OCI-LY1 (cell line): ENCODE measurements at regions not wholly inside any gene's neighbourhood (a gene's known extent, or its start where the extent isn't known, plus 50 kb on each side); places are given as distances from the start of the nearest gene placed in this dataset.

Experiments used
- H2AFZ ChIP-seq: fragments of 200-600 bp; sonication (generic), shearing (Covaris generic); 2 replicates; pipeline ENCODE4 v1.6.0; 2014; ENCODE audit warnings: antibody characterized with exemption, mild to moderate bottlenecking, low read length
- H3F3A ChIP-seq: fragments of 200-600 bp; sonication (generic), shearing (Covaris generic); 2 replicates; pipeline ENCODE4 v1.6.0; 2014; ENCODE audit warnings: mild to moderate bottlenecking, antibody characterized with exemption, low read length, moderate library complexity; ENCODE audit not compliant: insufficient read depth
- H3K27ac ChIP-seq: fragments of 200-600 bp; sonication (generic); 2 replicates; pipeline ENCODE4 v1.5.1; 2014; ENCODE audit warnings: low read length, mixed run types, mild to moderate bottlenecking, low read depth; ENCODE audit not compliant: poor library complexity, severe bottlenecking
- H3K27me3 ChIP-seq: fragments of 200-600 bp; sonication (generic); 2 replicates; pipeline ENCODE4 v1.6.0; 2014; ENCODE audit warnings: antibody characterized with exemption, mild to moderate bottlenecking, low read length, moderate library complexity; ENCODE audit not compliant: insufficient read depth
- H3K36me3 ChIP-seq: fragments of 200-600 bp; sonication (generic); 2 replicates; pipeline ENCODE4 v1.6.1; 2014; ENCODE audit warnings: mild to moderate bottlenecking, antibody characterized with exemption, low read length, moderate library complexity, mixed read lengths; ENCODE audit not compliant: insufficient read depth
- H3K4me1 ChIP-seq: fragments of 200-600 bp; sonication (generic); 2 replicates; pipeline ENCODE4 v1.5.1; 2014; ENCODE audit warnings: mild to moderate bottlenecking, low read length, moderate library complexity; ENCODE audit not compliant: insufficient read depth, severe bottlenecking
- H3K4me2 ChIP-seq: fragments of 200-600 bp; sonication (generic), shearing (Covaris generic); 2 replicates; pipeline ENCODE4 v1.6.1; 2014; ENCODE audit warnings: low read length
- H3K4me3 ChIP-seq: fragments of 200-600 bp; sonication (generic); 2 replicates; pipeline ENCODE4 v1.5.1; 2014; ENCODE audit warnings: low read length, low read depth, mild to moderate bottlenecking, mixed read lengths; ENCODE audit not compliant: poor library complexity, severe bottlenecking
- H3K79me2 ChIP-seq: fragments of 200-600 bp; shearing (Covaris generic); 2 replicates; pipeline ENCODE4 v1.6.1; 2016; ENCODE audit warnings: mixed run types, low read length, mixed read lengths; ENCODE audit not compliant: insufficient read depth
- H3K9ac ChIP-seq: fragments of 200-600 bp; sonication (generic), shearing (Covaris generic); 2 replicates; pipeline ENCODE4 v1.6.1; 2014; ENCODE audit warnings: mild to moderate bottlenecking, low read length, mixed read lengths
- H3K9me2 ChIP-seq: fragments of 200-600 bp; sonication (generic), shearing (Covaris generic); 2 replicates; pipeline ENCODE4 v1.6.1; 2014; ENCODE audit warnings: low read depth, mild to moderate bottlenecking, low read length, mixed read lengths
- H3K9me3 ChIP-seq: fragments of 200-600 bp; shearing (Covaris generic); 2 replicates; pipeline ENCODE4 v1.6.1; 2014; ENCODE audit warnings: low read length, mixed read lengths
- H4K20me1 ChIP-seq: fragments of 200-600 bp; sonication (generic), shearing (Covaris generic); 2 replicates; pipeline ENCODE4 v1.6.0; 2016; ENCODE audit warnings: mild to moderate bottlenecking, low read length; ENCODE audit not compliant: insufficient read depth
- CTCF ChIP-seq: fragments of 200-600 bp; sonication (generic), shearing (Covaris generic); IDR thresholded peaks from 2 replicates; pipeline ENCODE4 v1.5.1; 2017; ENCODE audit warnings: mild to moderate bottlenecking, antibody characterized with exemption, low read length, moderate library complexity, mixed read lengths
- EZH2 ChIP-seq: fragments of 200-600 bp; sonication (generic), shearing (Covaris generic); IDR thresholded peaks from 2 replicates; pipeline ENCODE4 v1.8.0; 2017; ENCODE audit warnings: borderline replicate concordance, mixed run types, mild to moderate bottlenecking, antibody characterized with exemption, low read length, moderate library complexity, mixed read lengths

- TF ChIP-seq EZH2 (no peak), CTCF (no peak)
- Histone ChIP-seq H2AFZ (no peak overlapping the region), H3K27ac (no peak overlapping the region), H3F3A (no peaks in the 10 kb centered on the region), H3K4me3 (no peak overlapping the region), H3K36me3 (no peaks in the 10 kb centered on the region), H3K79me2 (no peaks in the 10 kb centered on the region), H4K20me1 (no peaks in the 10 kb centered on the region), H3K27me3 (no peaks in the 10 kb centered on the region), H3K9me3 (no peaks in the 10 kb centered on the region), H3K9ac (no peak overlapping the region), H3K9me2 (no peaks in the 10 kb centered on the region), H3K4me2 (no peak overlapping the region), H3K4me1 (no peaks in the 10 kb centered on the region)
Observed at GRCh38 chr11:122594986-122595645, 60.4 kb upstream of the UBASH3B start.

- H3K4me1 ChIP-seq: no peaks in the 10 kb centered on the region
- no peak for TF ChIP-seq CTCF
- no peak for TF ChIP-seq EZH2
- no peaks in the 10 kb centered on the region for H3K36me3 ChIP-seq
- no peaks in the 10 kb centered on the region for H4K20me1 ChIP-seq
- no peaks in the 10 kb centered on the region for H3F3A ChIP-seq
- no peak overlapping the region for H2AFZ ChIP-seq
- H3K9me2 ChIP-seq: no peaks in the 10 kb centered on the region
- H3K4me3 ChIP-seq: no peak overlapping the region
- no peak overlapping the region for H3K4me2 ChIP-seq
- no peak overlapping the region for H3K27ac ChIP-seq
- H3K27me3 ChIP-seq: no peaks in the 10 kb centered on the region
- no peaks in the 10 kb centered on the region for H3K9me3 ChIP-seq
- no peak overlapping the region for H3K9ac ChIP-seq
- no peaks in the 10 kb centered on the region for H3K79me2 ChIP-seq
Observed at GRCh38 chr11:122593473-122594420, 61.8 kb upstream of the UBASH3B start.

GRCh38 chr11:122592641-122593040 is 62.9 kb upstream of the UBASH3B start:
- Histone ChIP-seq H3F3A (no peaks in the 10 kb centered on the region), H3K9ac (no peak overlapping the region), H3K9me3 (no peaks in the 10 kb centered on the region), H3K4me2 (no peak overlapping the region), H3K36me3 (no peaks in the 10 kb centered on the region), H3K4me1 (no peaks in the 10 kb centered on the region), H3K4me3 (no peak overlapping the region), H4K20me1 (no peaks in the 10 kb centered on the region), H3K79me2 (no peaks in the 10 kb centered on the region), H3K27ac (no peak overlapping the region), H3K9me2 (no peaks in the 10 kb centered on the region), H3K27me3 (no peaks in the 10 kb centered on the region), H2AFZ (no peak overlapping the region)
- no peak for TF ChIP-seq CTCF
- no peak for TF ChIP-seq EZH2
